ENCODE measurements at regions not wholly inside any gene's neighbourhood (a gene's known extent, or its start where the extent isn't known, plus 50 kb on each side); places are given as distances from the start of the nearest gene placed in this dataset.

- H3K36me3 Mint-ChIP-seq (ENCODE audit: low read depth), result no peaks in the 10 kb centered on the region
- H3K4me3 Mint-ChIP-seq, result no peak overlapping the region
- H3K27ac Mint-ChIP-seq, result no peak overlapping the region
- DNase-seq (ENCODE audit: low spot score), result no peak
- no peaks in the 10 kb centered on the region for H3K9me3 Mint-ChIP-seq
- no peaks in the 10 kb centered on the region for H3K4me1 Mint-ChIP-seq (ENCODE audit: low read depth)
- H3K27me3 Mint-ChIP-seq (ENCODE audit: low read depth), result no peaks in the 10 kb centered on the region
Measured at GRCh38 chr5:61737301-61737963, 405.4 kb downstream of the ZSWIM6 start.

GRCh38 chr5:61737964-61738340 lies 405.9 kb downstream of the ZSWIM6 start:
- Mint-ChIP-seq H3K4me3 (no peak overlapping the region), H3K36me3 (ENCODE audit: low read depth) (no peaks in the 10 kb centered on the region), H3K4me1 (ENCODE audit: low read depth) (no peaks in the 10 kb centered on the region), H3K27ac (no peak overlapping the region), H3K27me3 (ENCODE audit: low read depth) (no peaks in the 10 kb centered on the region), H3K9me3 (no peaks in the 10 kb centered on the region)
- DNase-seq (ENCODE audit: low spot score), result no peak

GRCh38 chr5:61738446-61738845 lies 406.4 kb downstream of the ZSWIM6 start:
- no peaks in the 10 kb centered on the region for H3K27me3 Mint-ChIP-seq (ENCODE audit: low read depth)

GRCh38 chr5:61744690-61745619 lies 412.9 kb downstream of the ZSWIM6 start:
- no peak for DNase-seq (ENCODE audit: low spot score)
- H3K4me3 Mint-ChIP-seq, result no peak overlapping the region
- no peak overlapping the region for H3K27ac Mint-ChIP-seq
- H3K36me3 Mint-ChIP-seq (ENCODE audit: low read depth), result no peaks in the 10 kb centered on the region
- H3K27me3 Mint-ChIP-seq (ENCODE audit: low read depth), result no peaks in the 10 kb centered on the region
- no peaks in the 10 kb centered on the region for H3K4me1 Mint-ChIP-seq (ENCODE audit: low read depth)
- no peaks in the 10 kb centered on the region for H3K9me3 Mint-ChIP-seq

More at GRCh38 chr5:61738446-61738845, 406.4 kb downstream of the ZSWIM6 start:
- H3K27ac Mint-ChIP-seq, result no peak overlapping the region
- H3K9me3 Mint-ChIP-seq, result no peaks in the 10 kb centered on the region
- no peak overlapping the region for H3K4me3 Mint-ChIP-seq
- no peaks in the 10 kb centered on the region for H3K36me3 Mint-ChIP-seq (ENCODE audit: low read depth)
- no peak for DNase-seq (ENCODE audit: low spot score)
- H3K4me1 Mint-ChIP-seq (ENCODE audit: low read depth), result no peaks in the 10 kb centered on the region

- no peaks in the 10 kb centered on the region for H3K4me1 Mint-ChIP-seq (ENCODE audit: low read depth)
- no peak overlapping the region for H3K4me3 Mint-ChIP-seq
- H3K36me3 Mint-ChIP-seq (ENCODE audit: low read depth), result no peaks in the 10 kb centered on the region
- H3K27me3 Mint-ChIP-seq (ENCODE audit: low read depth), result no peaks in the 10 kb centered on the region
- no peaks in the 10 kb centered on the region for H3K9me3 Mint-ChIP-seq
- no peak for DNase-seq (ENCODE audit: low spot score)
- H3K27ac Mint-ChIP-seq, result no peak overlapping the region
Measured at GRCh38 chr5:61746831-61747575, 414.9 kb downstream of the ZSWIM6 start.

GRCh38 chr5:61748121-61748520 lies 416.1 kb downstream of the ZSWIM6 start:
- no peaks in the 10 kb centered on the region for H3K36me3 Mint-ChIP-seq (ENCODE audit: low read depth)
- no peaks in the 10 kb centered on the region for H3K27me3 Mint-ChIP-seq (ENCODE audit: low read depth)
- H3K4me3 Mint-ChIP-seq, result no peak overlapping the region
- no peak overlapping the region for H3K27ac Mint-ChIP-seq
- H3K9me3 Mint-ChIP-seq, result no peaks in the 10 kb centered on the region
- no peaks in the 10 kb centered on the region for H3K4me1 Mint-ChIP-seq (ENCODE audit: low read depth)
- DNase-seq (ENCODE audit: low spot score), result no peak

GRCh38 chr5:61748651-61749050 lies 416.6 kb downstream of the ZSWIM6 start:
- Mint-ChIP-seq H3K27ac (no peak overlapping the region), H3K4me1 (ENCODE audit: low read depth) (no peaks in the 10 kb centered on the region), H3K9me3 (no peaks in the 10 kb centered on the region), H3K4me3 (no peak overlapping the region), H3K36me3 (ENCODE audit: low read depth) (no peaks in the 10 kb centered on the region), H3K27me3 (ENCODE audit: low read depth) (no peaks in the 10 kb centered on the region)
- no peak for DNase-seq (ENCODE audit: low spot score)

- DNase-seq (ENCODE audit: low spot score), result no peak
- H3K9me3 Mint-ChIP-seq, result no peaks in the 10 kb centered on the region
- H3K4me1 Mint-ChIP-seq (ENCODE audit: low read depth), result no peaks in the 10 kb centered on the region
- no peaks in the 10 kb centered on the region for H3K27me3 Mint-ChIP-seq (ENCODE audit: low read depth)
- H3K36me3 Mint-ChIP-seq (ENCODE audit: low read depth), result no peaks in the 10 kb centered on the region
- H3K27ac Mint-ChIP-seq, result no peak overlapping the region
- no peak overlapping the region for H3K4me3 Mint-ChIP-seq
Measured at GRCh38 chr5:61752588-61752987, 420.5 kb downstream of the ZSWIM6 start.

- Mint-ChIP-seq H3K36me3 (ENCODE audit: low read depth) (no peaks in the 10 kb centered on the region), H3K27ac (no peak overlapping the region), H3K4me1 (ENCODE audit: low read depth) (no peaks in the 10 kb centered on the region), H3K9me3 (no peaks in the 10 kb centered on the region), H3K27me3 (ENCODE audit: low read depth) (no peaks in the 10 kb centered on the region), H3K4me3 (no peak overlapping the region)
- no peak for DNase-seq (ENCODE audit: low spot score)
Measured at GRCh38 chr5:61754792-61755191, 422.7 kb downstream of the ZSWIM6 start.

GRCh38 chr5:61755726-61756222 lies 423.7 kb downstream of the ZSWIM6 start:
- Mint-ChIP-seq H3K27ac (no peak overlapping the region), H3K9me3 (no peaks in the 10 kb centered on the region), H3K4me1 (ENCODE audit: low read depth) (no peaks in the 10 kb centered on the region)

GRCh38 chr5:61758711-61759110 lies 426.7 kb downstream of the ZSWIM6 start:
- no peaks in the 10 kb centered on the region for H3K36me3 Mint-ChIP-seq (ENCODE audit: low read depth)
- H3K27ac Mint-ChIP-seq, result no peak overlapping the region
- no peak for DNase-seq (ENCODE audit: low spot score)
- no peaks in the 10 kb centered on the region for H3K27me3 Mint-ChIP-seq (ENCODE audit: low read depth)
- no peaks in the 10 kb centered on the region for H3K4me1 Mint-ChIP-seq (ENCODE audit: low read depth)
- no peak overlapping the region for H3K4me3 Mint-ChIP-seq
- H3K9me3 Mint-ChIP-seq, result peaks cover 6% of the 10 kb centered on the region

More at GRCh38 chr5:61755726-61756222, 423.7 kb downstream of the ZSWIM6 start:
- no peak for DNase-seq (ENCODE audit: low spot score)
- Mint-ChIP-seq H3K36me3 (ENCODE audit: low read depth) (no peaks in the 10 kb centered on the region), H3K4me3 (no peak overlapping the region), H3K27me3 (ENCODE audit: low read depth) (no peaks in the 10 kb centered on the region)

- no peaks in the 10 kb centered on the region for H3K4me1 Mint-ChIP-seq (ENCODE audit: low read depth)
- H3K27me3 Mint-ChIP-seq (ENCODE audit: low read depth), result no peaks in the 10 kb centered on the region
- H3K4me3 Mint-ChIP-seq, result no peak overlapping the region
- no peak overlapping the region for H3K27ac Mint-ChIP-seq
- no peaks in the 10 kb centered on the region for H3K36me3 Mint-ChIP-seq (ENCODE audit: low read depth)
- peaks cover 6% of the 10 kb centered on the region for H3K9me3 Mint-ChIP-seq
- DNase-seq (ENCODE audit: low spot score), result no peak
Measured at GRCh38 chr5:61765471-61765870, 433.4 kb downstream of the ZSWIM6 start.

- Mint-ChIP-seq H3K27me3 (ENCODE audit: low read depth) (no peaks in the 10 kb centered on the region), H3K4me3 (no peak overlapping the region), H3K4me1 (ENCODE audit: low read depth) (no peaks in the 10 kb centered on the region), H3K9me3 (peaks cover 6% of the 10 kb centered on the region), H3K27ac (no peak overlapping the region), H3K36me3 (ENCODE audit: low read depth) (no peaks in the 10 kb centered on the region)
- DNase-seq (ENCODE audit: low spot score), result no peak
Measured at GRCh38 chr5:61766141-61766540, 434.1 kb downstream of the ZSWIM6 start.
